ENCODE measurements at regions not wholly inside any gene's neighbourhood (a gene's known extent, or its start where the extent isn't known, plus 50 kb on each side); places are given as distances from the start of the nearest gene placed in this dataset.

- ChIA-PET POLR2A (no interaction called here), CTCF (no interaction called here)
- Histone ChIP-seq H3K9me3 (ENCODE audit: control insufficient read depth, insufficient read depth, low read depth, low read length) (no peaks in the 10 kb centered on the region), H3K36me3 (ENCODE audit: control insufficient read depth in 2 of 2, insufficient read depth in 1 of 2, low read length in 2 of 2) (no peaks in the 10 kb centered on the region), H3K4me1 (ENCODE audit: control insufficient read depth, insufficient read depth, low read length) (no peaks in the 10 kb centered on the region), H3K4me3 (ENCODE audit: low read depth, low read length) (no peak overlapping the region), H3K27ac (ENCODE audit: extremely low read depth, low read depth, low read length) (no peak overlapping the region)
- TF ChIP-seq ZNF155 (tag by site-specific recombination; IDR thresholded peaks at IDR 0.05) (no peak), ZNF292 (tag by site-specific recombination; IDR thresholded peaks at IDR 0.05; ENCODE audit: borderline replicate concordance, low read depth) (no peak), MEIS1 (CRISPR knock-in tag; IDR thresholded peaks at IDR 0.05; ENCODE audit: borderline replicate concordance) (no peak), ZNF148 (tag by site-specific recombination; IDR thresholded peaks at IDR 0.05; ENCODE audit: borderline replicate concordance) (no peak), HOXD13 (CRISPR knock-in tag; IDR thresholded peaks at IDR 0.05; ENCODE audit: borderline replicate concordance) (no peak), ZNF280C (tag by site-specific recombination; IDR thresholded peaks at IDR 0.05) (no peak), ZSCAN23 (tag by site-specific recombination; IDR thresholded peaks at IDR 0.05) (no peak), ZNF571 (tag by site-specific recombination; IDR thresholded peaks at IDR 0.05) (no peak), ZBTB10 (tag by site-specific recombination; IDR thresholded peaks at IDR 0.05) (no peak), ZNF600 (tag by site-specific recombination; IDR thresholded peaks at IDR 0.05) (no peak), ZNF157 (tag by site-specific recombination; IDR thresholded peaks at IDR 0.05) (no peak), ZBTB26 (tag by site-specific recombination; optimal IDR thresholded peaks at IDR 0.05) (no peak), ZNF501 (tag by site-specific recombination; IDR thresholded peaks at IDR 0.05) (no peak), EGR2 (tag by site-specific recombination; IDR thresholded peaks at IDR 0.05; ENCODE audit: low read depth) (no peak)
Observed at GRCh38 chr16:6709736-6710135, 622.9 kb upstream of the RBFOX1 start.

- Histone ChIP-seq H3K36me3 (ENCODE audit: control insufficient read depth in 2 of 2, insufficient read depth in 1 of 2, low read length in 2 of 2) (no peaks in the 10 kb centered on the region), H3K4me1 (ENCODE audit: control insufficient read depth, insufficient read depth, low read length) (no peaks in the 10 kb centered on the region), H3K27ac (ENCODE audit: extremely low read depth, low read depth, low read length) (no peak overlapping the region), H3K4me3 (ENCODE audit: low read depth, low read length) (no peak overlapping the region), H3K9me3 (ENCODE audit: control insufficient read depth, insufficient read depth, low read depth, low read length) (no peaks in the 10 kb centered on the region)
- CTCF ChIA-PET, result interaction anchor here (1.0 kb wide), 1 partner anchor 26 kb away, joined by 4 read pairs; no protein-coding TSS in a partner anchor
- POLR2A ChIA-PET, result no interaction called here
- TF ChIP-seq ZNF777 (tag by site-specific recombination; IDR thresholded peaks at IDR 0.05; ENCODE audit: borderline replicate concordance) (no peak), ZBTB44 (tag by site-specific recombination; IDR thresholded peaks at IDR 0.05) (no peak), ZNF518A (tag by site-specific recombination; conservative IDR thresholded peaks at IDR 0.05; ENCODE audit: low read depth) (no peak)
Observed at GRCh38 chr16:6708576-6709215, 623.9 kb upstream of the RBFOX1 start.

Measured in HEK293 (cell line).